ENCODE measurements at regions not wholly inside any gene's neighbourhood (a gene's known extent, or its start where the extent isn't known, plus 50 kb on each side); places are given as distances from the start of the nearest gene placed in this dataset.

DNA sequence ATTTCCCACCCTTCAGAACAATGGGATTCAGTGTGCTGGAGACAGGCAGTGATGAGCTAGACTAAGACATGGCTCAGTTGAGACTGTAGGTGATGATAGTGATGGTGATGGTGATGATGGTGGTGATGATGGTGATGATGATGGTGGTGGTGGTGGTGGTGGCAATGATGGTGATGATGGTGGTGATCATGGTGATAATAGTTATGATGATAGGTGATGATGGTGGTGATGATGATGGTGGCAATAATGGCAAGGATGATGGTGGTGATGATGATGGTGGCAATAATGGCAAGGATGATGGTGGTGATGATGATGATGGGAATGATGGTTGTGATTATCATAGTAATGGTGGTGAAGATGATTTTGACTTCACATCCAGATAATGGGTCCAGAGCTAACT lies 176.7 kb downstream of the NXNL2 start:
- TF ChIP-seq CTCF (IDR thresholded peaks at IDR 0.05; ENCODE audit: low read length) (no peak), EZH2 (IDR thresholded peaks at IDR 0.05; ENCODE audit: borderline replicate concordance, low read length) (no peak)

Data from OCI-LY1 (cell line).